ENCODE measurements at regions not wholly inside any gene's neighbourhood (a gene's known extent, or its start where the extent isn't known, plus 50 kb on each side); places are given as distances from the start of the nearest gene placed in this dataset.

DNA sequence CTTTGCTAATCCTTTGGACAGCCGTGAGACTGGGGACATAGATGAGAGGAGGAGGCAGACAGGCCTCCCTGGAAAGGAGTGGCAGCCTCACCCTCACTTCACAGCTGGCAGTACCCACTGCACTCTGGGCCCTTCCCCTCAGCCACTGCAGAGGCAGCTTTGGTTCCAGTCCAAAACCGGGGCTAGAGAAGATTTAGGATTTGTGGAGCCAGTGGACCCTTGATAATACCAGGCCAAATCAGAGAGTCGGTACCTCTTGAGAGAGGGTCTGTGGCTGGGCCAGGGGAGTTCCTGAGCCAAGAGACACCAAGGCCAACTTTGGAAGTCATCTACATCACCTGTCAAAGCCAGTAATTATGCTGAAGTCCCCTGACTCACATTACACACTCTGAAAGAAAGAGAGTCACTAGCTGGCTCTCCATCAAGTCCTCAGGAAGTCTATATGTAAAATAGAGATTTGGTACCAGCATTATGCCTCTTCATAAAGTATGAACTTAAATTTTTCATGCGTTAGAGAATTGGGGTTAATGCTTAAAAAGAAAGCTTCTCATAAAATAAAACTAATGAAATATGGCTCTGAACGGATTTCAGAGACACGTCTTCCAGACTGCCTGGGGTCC, 244.1 kb upstream of the SEMA6D start:
- no peak for DNase-seq (ENCODE audit: extremely low read depth in 1 of 2, low read depth in 1 of 2)

GRCh38 chr15:47473832-47474231, 243.5 kb upstream of the SEMA6D start:
- DNase-seq (ENCODE audit: extremely low read depth in 1 of 2, low read depth in 1 of 2) = no peak

GRCh38 chr15:47475336-47475735, 242.0 kb upstream of the SEMA6D start:
- no peak for DNase-seq (ENCODE audit: extremely low read depth in 1 of 2, low read depth in 1 of 2)

- DNase-seq (ENCODE audit: extremely low read depth in 1 of 2, low read depth in 1 of 2) = no peak
These were observed 240.0 kb upstream of the SEMA6D start for GRCh38 chr15:47477341-47477740.

DNA sequence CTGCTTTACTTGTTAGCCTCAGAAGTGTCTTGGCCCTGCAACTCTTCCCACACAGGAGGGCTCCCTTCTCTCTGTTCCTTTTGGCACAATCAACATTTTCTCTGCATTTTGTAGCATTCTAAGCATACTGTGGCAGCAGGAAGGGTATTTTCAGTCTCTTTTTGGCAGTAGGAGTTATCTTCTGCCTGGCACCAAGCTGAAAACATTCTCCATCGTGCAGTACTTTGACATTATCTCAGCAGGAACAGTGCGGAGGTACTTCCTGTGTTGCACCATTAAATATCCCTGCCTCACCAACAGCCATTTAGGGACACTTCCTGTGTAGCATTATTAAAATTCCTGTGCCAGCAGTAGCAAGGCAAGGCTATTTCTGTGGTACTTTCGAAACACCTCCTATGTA, 233.2 kb upstream of the SEMA6D start:
- no peak for DNase-seq (ENCODE audit: extremely low read depth in 1 of 2, low read depth in 1 of 2)

DNA sequence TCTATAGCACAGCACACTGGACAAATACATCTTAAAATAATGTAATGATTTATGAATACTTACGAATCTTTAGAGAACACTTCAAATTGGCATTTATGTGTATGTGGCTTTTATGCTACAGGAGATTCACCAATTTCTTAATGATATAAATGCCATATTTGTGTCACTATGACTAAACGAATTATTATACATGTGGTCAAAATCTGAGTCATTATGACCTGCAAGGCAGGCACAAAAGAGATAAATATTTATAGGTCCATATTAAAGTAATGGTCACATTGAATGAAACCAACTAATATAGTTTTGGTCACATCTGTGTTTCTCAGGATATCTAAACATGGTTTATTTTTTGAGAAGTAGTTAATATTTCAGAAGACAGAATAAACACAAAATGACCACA, 232.3 kb upstream of the SEMA6D start:
- no peak for DNase-seq (ENCODE audit: extremely low read depth in 1 of 2, low read depth in 1 of 2)

- DNase-seq (ENCODE audit: extremely low read depth in 1 of 2, low read depth in 1 of 2) = no peak
These were observed 231.9 kb upstream of the SEMA6D start for GRCh38 chr15:47485419-47485818.

DNA sequence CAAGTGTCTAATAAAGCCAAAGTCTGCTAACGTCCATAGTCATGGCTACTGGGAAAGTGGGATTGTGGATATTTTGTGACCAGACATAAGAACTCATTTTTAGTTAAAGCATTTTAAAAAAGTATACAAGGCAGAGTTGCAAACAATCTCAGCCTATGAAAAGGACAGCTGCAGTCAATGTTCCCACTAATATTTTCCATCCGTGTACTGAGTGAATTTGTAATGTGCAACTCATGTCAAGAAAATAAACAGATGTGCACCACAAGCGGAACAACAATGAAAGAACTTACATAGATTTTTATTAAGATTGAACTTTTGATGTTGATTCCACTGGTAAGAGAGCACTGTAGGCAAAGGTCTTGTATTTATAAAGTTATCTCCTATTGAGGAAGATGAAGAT, 231.3 kb upstream of the SEMA6D start:
- no peak for DNase-seq (ENCODE audit: extremely low read depth in 1 of 2, low read depth in 1 of 2)

DNA sequence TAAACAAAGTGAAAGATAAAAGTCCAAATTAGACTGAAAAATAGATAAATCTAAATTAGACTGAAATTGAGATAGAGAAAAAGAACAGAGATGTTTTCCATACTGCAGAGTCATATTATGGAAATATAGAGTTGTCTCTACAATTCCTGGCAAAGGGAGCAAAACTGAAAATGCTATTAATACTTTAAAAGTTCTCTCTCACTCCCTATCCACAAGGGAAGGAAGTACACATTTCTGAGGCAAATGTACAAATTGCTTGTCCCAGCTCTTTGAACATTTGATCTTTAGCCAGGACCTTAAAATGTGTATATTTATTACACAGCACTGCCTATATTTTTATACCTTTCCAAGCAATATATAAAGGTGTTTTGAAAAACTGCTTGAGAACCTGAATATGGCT, 225.1 kb upstream of the SEMA6D start:
- DNase-seq (ENCODE audit: extremely low read depth in 1 of 2, low read depth in 1 of 2) = no peak

DNA sequence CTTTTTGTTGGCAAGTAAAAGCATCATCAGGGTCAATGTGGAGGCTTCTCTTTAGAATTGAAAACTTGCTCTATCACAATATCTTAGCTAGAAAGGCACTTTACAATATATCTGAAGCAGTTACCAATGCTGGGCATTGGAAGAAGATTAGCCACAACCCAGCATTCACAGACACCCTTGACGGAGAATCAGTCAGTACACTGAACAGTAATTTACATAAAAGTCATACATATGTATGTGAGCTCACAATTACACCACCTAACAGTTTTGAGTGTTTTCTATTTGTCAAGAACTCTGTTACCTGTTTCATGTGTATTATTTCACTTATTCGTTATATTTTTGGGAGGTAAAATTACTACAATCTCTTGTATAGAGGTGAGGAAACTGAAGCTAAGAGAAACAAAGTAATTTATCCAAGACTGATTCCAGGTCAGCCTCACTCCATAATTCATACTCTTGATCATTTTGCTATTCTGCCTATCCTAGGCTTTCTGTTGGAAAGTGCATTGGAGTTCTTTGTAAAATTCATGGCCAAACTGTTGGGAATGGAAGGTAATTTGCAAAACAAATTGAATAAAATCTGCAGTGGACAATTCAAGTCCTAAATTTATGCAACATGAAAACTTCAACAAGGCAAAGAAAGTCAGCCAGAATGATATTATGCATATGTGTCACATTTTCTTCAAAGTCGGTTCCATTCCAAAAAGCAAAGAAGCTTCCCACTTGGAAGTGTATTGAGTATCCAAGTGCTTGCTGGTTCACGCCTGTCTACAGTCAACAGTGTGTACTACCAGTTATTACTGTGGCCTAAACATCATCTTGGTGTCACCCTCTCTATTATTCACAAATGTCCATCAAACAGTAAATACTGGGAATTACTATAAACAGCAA, 223.7 kb upstream of the SEMA6D start:
- DNase-seq (ENCODE audit: extremely low read depth in 1 of 2, low read depth in 1 of 2) = no peak

GRCh38 chr15:47496343-47497185, 220.7 kb upstream of the SEMA6D start:
- DNase-seq (ENCODE audit: extremely low read depth in 1 of 2, low read depth in 1 of 2) = no peak

DNA sequence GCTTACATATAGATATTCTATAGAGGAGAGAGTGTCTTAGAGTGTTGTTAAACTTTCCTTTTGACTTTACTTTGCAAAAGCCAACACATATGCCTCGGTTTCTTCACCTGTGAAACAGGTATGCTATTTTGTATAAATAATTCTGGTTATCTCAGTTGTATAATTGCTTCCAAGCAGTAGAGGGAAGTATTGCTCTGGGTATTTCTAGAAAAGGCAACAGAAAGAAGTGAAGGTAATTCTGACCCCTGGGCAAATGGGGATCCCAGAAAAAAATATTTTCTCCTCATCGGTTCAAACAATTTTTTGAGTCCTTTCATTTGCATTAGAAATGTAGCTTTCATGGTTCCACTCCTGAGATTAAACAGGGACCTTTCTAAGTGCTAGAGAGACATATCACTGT, 216.5 kb upstream of the SEMA6D start:
- DNase-seq (ENCODE audit: extremely low read depth in 1 of 2, low read depth in 1 of 2) = no peak

DNA sequence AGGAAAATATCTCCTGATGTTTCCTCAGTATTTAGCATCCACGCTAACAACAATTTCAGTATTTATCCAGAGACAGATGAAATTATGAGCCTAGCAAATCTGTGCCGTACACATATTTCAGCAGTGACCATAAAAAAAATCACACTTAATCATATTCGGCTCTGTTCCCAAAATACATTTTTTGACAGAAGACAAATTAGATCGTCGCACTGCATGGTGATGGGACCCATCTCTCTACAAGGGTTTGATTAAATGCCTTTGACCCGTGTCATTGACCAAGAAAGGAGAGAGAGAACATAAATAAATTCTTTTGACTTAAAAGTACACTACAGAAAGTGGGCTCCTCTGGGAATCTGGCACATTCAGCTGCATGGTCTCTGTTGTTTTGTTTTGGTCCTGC, 215.3 kb upstream of the SEMA6D start:
- DNase-seq (ENCODE audit: extremely low read depth in 1 of 2, low read depth in 1 of 2) = no peak

DNA sequence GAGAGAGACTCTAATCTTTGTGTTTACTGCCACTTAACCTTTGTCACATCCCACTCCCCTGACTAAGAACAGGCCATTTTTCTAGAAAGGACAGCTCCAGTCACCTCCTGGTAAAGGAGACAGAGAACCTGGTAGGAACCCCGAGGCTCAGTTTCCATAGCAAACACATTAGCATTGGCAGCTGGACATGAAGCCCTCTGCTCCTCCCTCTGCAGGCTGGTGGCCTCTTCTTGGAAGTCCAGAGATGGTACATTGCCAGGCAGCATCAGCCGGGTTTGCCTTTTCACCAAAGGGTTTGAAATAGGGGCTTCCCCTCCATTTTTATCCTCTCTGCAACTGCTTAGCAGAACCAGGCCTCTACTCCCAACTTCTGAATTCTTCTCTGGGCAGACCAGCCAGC, 213.4 kb upstream of the SEMA6D start:
- DNase-seq (ENCODE audit: extremely low read depth in 1 of 2, low read depth in 1 of 2) = no peak

DNA sequence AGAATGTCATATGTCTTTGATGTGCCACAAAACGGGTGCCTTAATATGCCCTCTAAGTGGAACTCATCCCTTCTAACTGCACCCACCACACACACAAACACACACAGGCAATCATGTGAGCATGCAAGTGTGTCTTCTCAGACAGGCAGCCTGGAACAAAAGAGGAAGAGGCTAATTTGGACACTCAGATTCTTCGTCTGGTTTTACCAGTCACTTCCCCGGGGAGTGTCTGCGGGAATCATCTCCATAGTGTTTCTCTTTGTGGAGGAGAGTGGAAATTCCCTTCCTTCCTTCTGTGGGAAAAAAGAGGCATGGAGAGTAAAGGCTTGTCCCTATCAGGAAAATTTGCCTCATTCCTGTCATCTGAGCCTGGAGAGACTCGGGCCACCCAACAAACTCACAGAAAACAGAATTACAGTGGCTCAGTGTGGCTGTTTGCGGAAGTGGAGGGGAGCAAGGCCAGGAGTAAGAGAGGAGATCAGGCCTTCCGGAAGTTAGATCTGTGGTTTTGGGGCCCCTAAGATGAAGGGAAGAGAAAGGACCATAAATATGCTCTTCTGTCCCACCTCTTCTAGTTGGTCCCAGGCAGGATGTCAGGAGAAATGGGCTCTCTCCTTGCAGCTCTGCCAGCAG, 212.6 kb upstream of the SEMA6D start:
- no peak for DNase-seq (ENCODE audit: extremely low read depth in 1 of 2, low read depth in 1 of 2)

GRCh38 chr15:47505712-47506328, 211.5 kb upstream of the SEMA6D start:
- DNase-seq (ENCODE audit: extremely low read depth in 1 of 2, low read depth in 1 of 2) = no peak

DNA sequence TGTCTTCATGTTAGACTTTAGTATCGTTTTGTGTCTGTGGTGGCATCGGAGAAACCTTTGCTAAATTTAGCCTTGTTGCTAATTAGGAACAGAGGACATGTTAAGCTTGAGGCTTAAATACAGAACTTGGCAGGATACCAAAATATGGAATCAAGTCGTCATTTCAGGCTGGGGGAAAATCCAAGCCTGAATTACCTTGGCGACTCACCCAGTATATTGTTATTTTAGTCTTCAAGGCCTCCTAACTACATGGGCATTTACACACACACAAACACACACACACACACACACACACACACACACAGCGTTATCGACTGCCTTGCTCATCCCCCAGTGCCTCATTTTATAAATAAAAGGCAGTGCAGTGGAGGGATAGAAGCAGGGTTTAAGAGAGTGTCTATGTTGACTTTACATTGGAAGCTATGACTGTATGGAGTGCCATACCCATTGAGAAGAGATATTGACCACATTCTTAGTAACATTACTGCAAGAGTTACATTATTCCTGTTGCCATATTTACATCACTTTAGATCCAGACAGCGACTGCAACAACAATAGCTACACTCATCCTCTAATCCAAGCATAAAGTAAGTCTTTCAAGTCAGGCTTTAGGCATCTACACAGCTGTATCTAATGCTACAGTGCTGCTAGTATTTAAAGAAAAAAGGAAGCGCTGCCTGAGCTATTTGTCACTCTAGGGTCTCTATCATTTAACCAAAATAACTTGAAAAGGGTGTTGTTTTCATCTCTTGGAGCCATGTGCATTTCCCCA, 210.8 kb upstream of the SEMA6D start:
- no peak for DNase-seq (ENCODE audit: extremely low read depth in 1 of 2, low read depth in 1 of 2)

DNA sequence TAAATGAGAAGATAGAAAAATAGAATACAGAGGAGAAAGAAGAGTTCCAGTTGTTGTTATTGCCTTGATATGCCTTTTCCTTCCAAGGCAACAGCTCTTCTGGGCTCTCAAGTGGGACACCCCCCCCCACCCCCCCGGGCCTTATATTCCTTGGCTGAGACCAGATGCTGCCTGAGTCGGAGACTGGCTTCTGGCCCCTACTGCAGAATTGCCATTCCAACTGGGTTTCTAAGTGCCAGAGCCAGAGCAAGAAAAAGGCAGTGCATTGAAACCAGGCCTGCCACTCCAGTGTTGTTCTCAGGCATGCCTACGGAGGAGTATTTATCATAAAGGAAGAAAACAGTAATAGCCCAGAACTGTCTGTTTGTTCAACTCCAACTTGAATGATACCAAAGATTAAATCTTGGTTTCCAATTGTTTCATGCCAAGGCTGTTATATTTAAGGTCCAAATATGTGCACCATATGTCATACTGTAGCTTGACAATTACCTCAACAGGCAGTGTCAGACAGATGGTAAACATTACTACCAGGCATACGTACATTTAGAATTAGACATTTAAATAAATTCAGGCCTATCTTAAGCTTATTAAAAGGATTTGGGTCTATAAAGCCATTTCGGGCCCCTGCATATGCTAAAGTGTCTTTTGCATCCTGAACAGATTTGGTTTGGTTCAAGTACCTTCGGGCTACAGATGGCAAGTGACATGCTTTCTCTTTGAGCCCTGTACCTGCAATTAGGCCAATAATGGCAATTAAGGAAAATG, 209.9 kb upstream of the SEMA6D start:
- DNase-seq (ENCODE audit: extremely low read depth in 1 of 2, low read depth in 1 of 2) = no peak

- DNase-seq (ENCODE audit: extremely low read depth in 1 of 2, low read depth in 1 of 2) = no peak
These were observed 206.0 kb upstream of the SEMA6D start for GRCh38 chr15:47511261-47511660.
